Skeletal muscle tissue (tissue), 3 donors: ENCODE measurements at regions not wholly inside any gene's neighbourhood (a gene's known extent, or its start where the extent isn't known, plus 50 kb on each side); places are given as distances from the start of the nearest gene placed in this dataset.
A peak's percentile ranks its signal among the peaks of the same experiment; 100 is the strongest.

Experiments
- H3K27ac ChIP-seq: one replicate; pipeline ENCODE4 v1.7.0; 2013; ENCODE audit warnings: mild to moderate bottlenecking, low read depth, low read length, inconsistent platforms
- H3K27me3 ChIP-seq, 3 donors: one replicate each; pipeline ENCODE4 v1.7.0; 2013; ENCODE audit warnings: low read length in 3 of 3; ENCODE audit not compliant: control insufficient read depth in 3 of 3, insufficient read depth in 3 of 3
- H3K36me3 ChIP-seq, 3 donors: one replicate each; pipeline ENCODE4 v1.7.0; 2013; ENCODE audit warnings: low read length in 3 of 3; ENCODE audit not compliant: control insufficient read depth in 3 of 3, insufficient read depth in 3 of 3
- H3K4me1 ChIP-seq, 3 donors: one replicate each; pipeline ENCODE4 v1.7.0; 2013; ENCODE audit warnings: low read length in 3 of 3, mild to moderate bottlenecking in 3 of 3; ENCODE audit not compliant: control insufficient read depth in 3 of 3, insufficient read depth in 3 of 3
- H3K4me3 ChIP-seq, 3 donors: one replicate each; pipeline ENCODE4 v1.7.0; 2013; ENCODE audit warnings: low read length in 3 of 3
- H3K9ac ChIP-seq, 3 donors: one replicate each; pipeline ENCODE4 v1.7.0; 2013; ENCODE audit warnings: low read length in 3 of 3, mild to moderate bottlenecking in 3 of 3, moderate library complexity in 2 of 3, low read depth in 1 of 3
- H3K9me3 ChIP-seq, 3 donors: one replicate each; pipeline ENCODE4 v1.7.0; 2013; ENCODE audit warnings: low read length in 3 of 3; ENCODE audit not compliant: control insufficient read depth in 3 of 3
- donor health status: Osteomylitis.

DNA sequence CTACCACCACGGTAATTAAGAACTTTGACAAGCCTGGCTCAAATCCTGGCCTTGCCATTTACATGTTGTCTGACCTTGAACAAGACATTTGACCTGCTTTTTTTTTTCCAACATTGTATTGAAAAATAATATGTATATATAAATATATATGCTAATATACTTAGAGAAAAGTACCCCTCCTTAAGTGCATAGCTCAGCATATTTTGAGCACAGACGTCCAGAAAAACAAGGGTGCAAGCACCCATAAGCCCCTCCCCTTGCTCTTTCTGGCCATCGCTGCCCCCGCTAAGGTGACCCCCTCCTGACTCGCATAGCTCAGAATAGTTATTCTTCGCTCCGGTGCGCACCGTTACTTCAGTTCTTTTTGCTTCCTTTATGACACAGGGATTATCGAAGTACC, 742.0 kb upstream of the FRG1 start:
- H3K36me3 ChIP-seq, result no peaks in the 10 kb centered on the region
- H3K9ac ChIP-seq, result no peak overlapping the region
- H3K27me3 ChIP-seq, result no peaks in the 10 kb centered on the region
- H3K27ac ChIP-seq, result no peak overlapping the region
- no peaks in the 10 kb centered on the region for H3K9me3 ChIP-seq
- H3K4me1 ChIP-seq, result peaks cover 0 to 4% (median 0%) of the 10 kb centered on the region in 3 donors
- no peak overlapping the region for H3K4me3 ChIP-seq

DNA sequence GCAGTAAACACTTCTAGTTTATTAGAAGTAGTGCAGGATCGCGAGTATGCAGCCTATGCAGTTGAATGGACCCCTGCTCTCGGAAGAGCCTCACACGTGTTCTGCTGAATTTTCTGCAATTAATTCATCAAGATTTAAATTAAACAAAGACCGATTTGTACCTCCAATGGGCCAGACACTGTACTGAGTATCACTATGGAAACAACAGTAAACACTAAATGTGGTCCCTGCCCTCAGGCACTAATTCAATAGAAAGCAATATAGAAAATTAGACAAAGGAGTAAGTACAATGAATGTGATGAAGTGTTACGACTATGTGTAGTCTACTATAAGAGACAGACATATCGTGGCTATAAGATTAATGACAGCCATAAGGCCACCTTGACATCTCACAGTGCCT, 740.3 kb upstream of the FRG1 start:
- Histone ChIP-seq H3K4me3 (no peak overlapping the region), H3K9ac (no peak overlapping the region), H3K4me1 (peaks cover 0 to 4% (median 0%) of the 10 kb centered on the region in 3 donors)

DNA sequence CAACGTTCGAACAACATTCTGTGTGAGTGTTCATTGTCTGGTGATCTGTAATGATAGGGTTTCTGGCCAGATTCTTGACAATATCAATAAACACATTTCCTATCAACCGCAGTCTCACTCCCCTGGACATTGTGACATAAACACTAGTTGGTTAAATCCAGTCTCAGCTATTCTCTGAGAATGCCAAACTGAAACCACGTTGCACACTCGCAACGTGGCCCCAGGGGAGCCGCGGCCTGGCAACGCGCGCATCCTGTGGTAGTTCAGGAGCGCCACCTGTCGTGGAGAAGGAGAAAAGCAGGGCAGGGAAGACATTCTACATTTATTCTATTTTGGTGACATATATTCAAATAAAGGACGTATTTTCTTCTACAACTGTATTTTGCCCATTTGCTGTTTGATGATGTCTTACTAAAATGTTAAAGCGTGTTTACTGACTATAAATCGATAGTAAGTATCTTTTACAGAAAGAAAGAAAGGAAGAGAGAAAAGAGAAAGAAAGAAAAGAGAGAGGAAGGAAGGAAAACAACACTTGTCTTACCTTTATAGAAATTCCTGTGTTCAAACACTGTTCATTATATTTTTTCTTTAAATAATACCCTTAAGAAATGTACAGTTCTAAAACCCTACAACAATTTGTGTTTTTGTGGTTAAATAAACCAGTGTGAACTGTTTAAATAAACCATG, 738.3 kb upstream of the FRG1 start:
- no peaks in the 10 kb centered on the region for H3K9me3 ChIP-seq
- no peak overlapping the region for H3K27ac ChIP-seq
- H3K4me3 ChIP-seq, result peak overlapping the region in 2 of 3 donors; percentile 11 to 34
- no peaks in the 10 kb centered on the region for H3K36me3 ChIP-seq
- peaks cover 0 to 4% (median 0%) of the 10 kb centered on the region in 3 donors for H3K4me1 ChIP-seq
- no peak overlapping the region for H3K9ac ChIP-seq
- H3K27me3 ChIP-seq, result peaks cover 0 to 2% (median 0%) of the 10 kb centered on the region in 3 donors

More for the DNA sequence above, 740.3 kb upstream of the FRG1 start:
- H3K27ac ChIP-seq, result no peak overlapping the region
- peaks cover 0 to 2% (median 0%) of the 10 kb centered on the region in 3 donors for H3K27me3 ChIP-seq
- no peaks in the 10 kb centered on the region for H3K9me3 ChIP-seq
- H3K36me3 ChIP-seq, result no peaks in the 10 kb centered on the region

DNA sequence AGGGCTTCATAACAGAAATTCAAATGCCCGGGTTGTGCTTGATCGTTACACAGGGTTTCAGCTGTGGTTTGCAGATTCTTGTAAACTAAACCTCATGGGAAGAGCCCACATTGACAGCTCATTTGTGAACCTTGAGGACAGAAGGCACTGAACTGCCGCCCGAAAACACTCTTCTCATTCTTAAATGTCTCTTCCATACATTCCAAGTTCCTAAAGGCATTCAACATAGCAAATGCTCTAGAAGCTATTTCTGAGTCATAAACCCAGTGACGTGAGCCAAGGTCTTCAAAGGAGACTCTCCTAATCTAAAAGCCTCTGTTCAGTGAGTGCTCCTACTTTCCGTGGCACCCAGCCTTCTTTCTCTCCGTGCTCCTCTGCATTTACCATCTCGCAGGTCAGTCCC, 737.8 kb upstream of the FRG1 start:
- Histone ChIP-seq H3K9ac (no peak overlapping the region), H3K4me3 (no peak overlapping the region), H3K36me3 (no peaks in the 10 kb centered on the region), H3K27me3 (peaks cover 0 to 2% (median 0%) of the 10 kb centered on the region in 3 donors), H3K27ac (no peak overlapping the region), H3K4me1 (peaks cover 0 to 4% (median 0%) of the 10 kb centered on the region in 3 donors), H3K9me3 (no peaks in the 10 kb centered on the region)

DNA sequence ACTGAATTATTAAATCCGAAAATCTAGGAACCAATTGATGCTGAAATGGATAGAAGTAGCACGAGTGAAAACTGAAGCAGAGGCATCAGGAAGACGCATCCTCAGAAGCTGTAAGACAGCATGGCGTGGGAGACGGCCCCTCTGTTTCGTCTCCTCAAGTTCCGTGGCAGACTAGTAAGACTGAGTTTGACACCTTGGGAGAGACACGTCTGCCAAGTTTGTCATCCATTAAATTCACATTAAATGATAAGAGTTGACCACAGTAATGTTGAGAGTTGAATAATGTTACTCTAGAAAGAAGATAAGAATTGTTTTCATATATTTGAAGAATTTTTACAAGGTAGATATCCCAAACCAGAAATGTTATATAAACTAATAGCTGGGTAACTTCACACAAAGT, 736.1 kb upstream of the FRG1 start:
- Histone ChIP-seq H3K9me3 (no peaks in the 10 kb centered on the region), H3K9ac (no peak overlapping the region), H3K4me3 (no peak overlapping the region), H3K36me3 (no peaks in the 10 kb centered on the region), H3K27me3 (peaks cover 0 to 2% (median 0%) of the 10 kb centered on the region in 3 donors), H3K4me1 (peaks cover 0 to 4% (median 0%) of the 10 kb centered on the region in 3 donors), H3K27ac (no peak overlapping the region)

DNA sequence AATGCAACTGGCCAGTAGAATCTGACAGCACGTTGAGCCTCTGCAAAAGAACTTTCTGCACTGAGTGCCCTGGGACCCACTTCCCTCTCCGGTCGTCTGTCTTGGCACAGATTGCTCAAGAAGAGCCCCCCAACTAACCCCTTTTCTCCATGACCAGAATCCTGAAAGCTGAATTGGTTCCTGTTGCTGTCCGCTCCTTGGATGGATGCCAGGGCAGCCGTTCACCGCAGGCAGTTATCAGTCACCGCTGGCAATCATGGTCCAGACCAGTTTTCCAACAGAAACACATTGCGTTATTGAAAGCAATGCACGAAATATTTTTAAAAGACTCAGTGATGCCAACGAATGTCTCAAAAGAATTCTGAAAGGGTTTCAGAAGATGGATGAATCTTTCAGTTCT, 733.7 kb upstream of the FRG1 start:
- Histone ChIP-seq H3K4me3 (no peak overlapping the region), H3K36me3 (no peaks in the 10 kb centered on the region), H3K27me3 (peaks cover 0 to 2% (median 0%) of the 10 kb centered on the region in 3 donors), H3K9me3 (no peaks in the 10 kb centered on the region), H3K4me1 (peaks cover 0 to 4% (median 0%) of the 10 kb centered on the region in 3 donors), H3K9ac (no peak overlapping the region), H3K27ac (no peak overlapping the region)

DNA sequence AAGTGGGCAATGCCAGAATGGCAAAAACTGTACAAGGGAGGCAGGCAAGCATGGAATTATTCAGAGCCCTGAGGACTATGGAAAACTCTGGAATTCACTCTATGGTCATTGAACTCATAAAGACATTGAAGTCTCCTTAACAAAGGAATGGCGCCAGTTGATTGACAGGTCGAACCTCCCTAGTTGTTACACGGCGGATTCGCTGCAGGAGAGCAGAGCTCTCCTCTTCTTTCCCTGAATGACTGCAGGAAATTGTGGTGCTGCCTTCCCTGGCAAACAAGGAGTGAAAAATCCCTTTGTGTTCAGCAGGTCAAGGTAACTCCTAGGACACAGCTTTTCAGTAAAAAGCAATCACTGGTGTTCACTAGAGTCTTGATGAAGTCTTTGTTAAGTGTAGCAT, 732.8 kb upstream of the FRG1 start:
- peaks cover 0 to 2% (median 0%) of the 10 kb centered on the region in 3 donors for H3K27me3 ChIP-seq
- no peak overlapping the region for H3K27ac ChIP-seq
- no peak overlapping the region for H3K9ac ChIP-seq
- H3K4me1 ChIP-seq, result peaks cover 0 to 3% (median 0%) of the 10 kb centered on the region in 3 donors
- H3K4me3 ChIP-seq, result no peak overlapping the region
- no peaks in the 10 kb centered on the region for H3K36me3 ChIP-seq
- H3K9me3 ChIP-seq, result no peaks in the 10 kb centered on the region

DNA sequence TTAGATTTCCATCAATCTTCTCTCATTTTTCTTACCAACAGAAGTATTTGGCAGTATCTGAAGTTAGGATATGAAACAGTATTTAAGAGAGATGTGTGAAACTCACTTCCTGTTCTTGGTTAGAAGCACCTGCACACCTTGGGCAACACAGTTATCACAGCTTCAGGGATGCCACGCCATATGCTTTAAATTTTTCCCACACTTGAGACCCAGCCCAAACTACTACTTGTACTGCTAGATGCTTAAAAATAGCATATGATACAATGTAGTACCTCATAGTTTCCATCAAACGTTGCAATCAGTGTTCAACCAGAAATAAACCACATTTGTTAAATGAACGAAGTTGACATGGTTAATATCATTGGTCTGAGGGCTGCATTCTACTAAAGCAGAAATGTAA, 725.1 kb upstream of the FRG1 start:
- Histone ChIP-seq H3K4me3 (no peak overlapping the region), H3K36me3 (no peaks in the 10 kb centered on the region), H3K27me3 (no peaks in the 10 kb centered on the region), H3K9me3 (no peaks in the 10 kb centered on the region), H3K9ac (no peak overlapping the region), H3K4me1 (no peaks in the 10 kb centered on the region), H3K27ac (no peak overlapping the region)

DNA sequence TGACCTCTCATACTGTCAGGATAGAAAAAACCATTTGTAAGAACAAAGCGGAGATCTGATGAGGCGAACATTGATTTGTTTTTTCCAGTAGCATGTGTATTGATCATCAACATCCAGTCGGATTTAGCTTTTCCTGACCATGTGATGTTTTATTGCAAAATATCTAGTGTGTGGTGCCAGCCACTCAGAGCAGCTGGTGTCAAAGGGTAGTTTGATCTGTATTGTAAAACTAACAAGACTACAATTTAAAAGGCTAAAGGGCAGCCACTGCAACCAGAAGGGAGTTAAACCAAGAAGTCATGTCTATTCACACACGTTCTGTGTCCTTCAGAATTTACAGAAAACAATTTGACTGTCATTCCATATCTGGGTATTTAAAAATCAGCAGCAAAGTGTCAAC, 719.0 kb upstream of the FRG1 start:
- Histone ChIP-seq H3K4me1 (no peaks in the 10 kb centered on the region), H3K36me3 (no peaks in the 10 kb centered on the region), H3K9me3 (peaks cover 0 to 3% (median 0%) of the 10 kb centered on the region in 3 donors), H3K27ac (no peak overlapping the region), H3K9ac (no peak overlapping the region), H3K4me3 (no peak overlapping the region), H3K27me3 (no peaks in the 10 kb centered on the region)

DNA sequence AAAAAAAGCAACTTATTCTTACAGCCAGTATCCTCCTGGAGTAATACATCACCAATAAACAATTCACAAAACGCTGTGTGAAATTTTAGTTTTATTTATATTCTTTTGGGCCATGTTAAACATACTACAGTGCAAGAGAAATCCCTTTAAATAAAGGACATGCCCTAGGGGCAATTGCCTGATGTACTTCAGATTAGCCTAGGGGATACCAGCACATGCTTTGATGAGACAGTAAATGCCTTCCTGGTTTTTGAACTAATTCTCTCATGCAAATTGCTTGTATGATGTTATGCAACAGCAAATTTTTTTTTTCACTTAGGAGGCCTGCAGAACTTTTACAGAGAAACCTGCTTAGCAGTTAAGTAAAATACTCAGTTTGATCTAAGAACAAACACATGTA, 711.9 kb upstream of the FRG1 start:
- no peaks in the 10 kb centered on the region for H3K36me3 ChIP-seq

More for the DNA sequence above, 711.9 kb upstream of the FRG1 start:
- Histone ChIP-seq H3K4me3 (no peak overlapping the region), H3K9ac (no peak overlapping the region), H3K4me1 (no peaks in the 10 kb centered on the region), H3K27me3 (no peaks in the 10 kb centered on the region), H3K9me3 (no peaks in the 10 kb centered on the region), H3K27ac (no peak overlapping the region)
